Mesothelial cell of epicardium (in vitro differentiated cells): ENCODE measurements at regions not wholly inside any gene's neighbourhood (a gene's known extent, or its start where the extent isn't known, plus 50 kb on each side); places are given as distances from the start of the nearest gene placed in this dataset.

Experiments used
- DNase-seq, 2 experiments: peaks; one replicate each; pipeline ENCODE4 v3.0.0; 2021; ENCODE audit warnings: low spot score in 2 of 2; ENCODE audit not compliant: unreplicated experiment in 2 of 2
- H3K27ac Mint-ChIP-seq: 2 replicates; pipeline ENCODE4 v1.8.0; 2021; ENCODE audit warnings: mixed read lengths
- H3K27me3 Mint-ChIP-seq: 2 replicates; pipeline ENCODE4 v1.8.0; 2021; ENCODE audit warnings: low read depth, mixed read lengths
- H3K36me3 Mint-ChIP-seq: 2 replicates; pipeline ENCODE4 v1.8.0; 2021; ENCODE audit warnings: mixed read lengths
- H3K4me1 Mint-ChIP-seq: 2 replicates; pipeline ENCODE4 v1.8.0; 2021; ENCODE audit warnings: mixed read lengths
- H3K4me3 Mint-ChIP-seq: 2 replicates; pipeline ENCODE4 v1.8.0; 2021; ENCODE audit warnings: mild to moderate bottlenecking, moderate library complexity, mixed read lengths
- H3K9me3 Mint-ChIP-seq: 2 replicates; pipeline ENCODE4 v1.8.0; 2021; ENCODE audit warnings: mixed read lengths
- TF ChIP-seq, protein P1 (sequence below): fragments of 200-600 bp; sonication (generic); IDR thresholded peaks from one replicate; pipeline ENCODE4 v1.5.0; 2021; ENCODE audit warnings: antibody characterized with exemption; ENCODE audit not compliant: unreplicated experiment

DNA sequence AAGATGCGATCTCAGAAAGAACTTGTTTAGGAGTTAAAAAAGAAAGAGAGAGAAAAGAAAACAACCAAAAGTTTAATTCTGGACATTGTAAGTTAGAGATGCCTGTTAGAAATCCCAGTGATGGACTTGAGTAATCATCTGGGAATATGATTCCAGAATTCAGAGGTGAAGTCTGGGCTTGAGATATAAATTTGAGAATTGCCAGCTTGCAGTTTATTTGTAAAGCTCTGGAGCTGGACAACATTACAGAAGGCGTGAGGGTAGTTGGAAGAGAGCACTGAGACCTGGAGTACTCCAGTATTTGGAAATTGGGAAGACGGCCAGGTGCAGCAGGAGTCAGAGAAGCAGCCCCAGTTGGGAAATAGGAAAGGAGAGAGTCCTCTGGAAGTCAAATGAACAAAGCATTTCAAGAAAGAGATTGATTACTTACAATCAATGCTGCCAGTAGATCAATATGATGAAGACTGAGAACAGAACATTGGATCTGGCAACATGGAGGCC lies 128.8 kb upstream of the ARHGAP28 start:
- no peak for DNase-seq
- no peak overlapping the region for H3K4me3 Mint-ChIP-seq
- no peaks in the 10 kb centered on the region for H3K9me3 Mint-ChIP-seq
- H3K27me3 Mint-ChIP-seq, result no peaks in the 10 kb centered on the region
- TF ChIP-seq, protein P1, sequence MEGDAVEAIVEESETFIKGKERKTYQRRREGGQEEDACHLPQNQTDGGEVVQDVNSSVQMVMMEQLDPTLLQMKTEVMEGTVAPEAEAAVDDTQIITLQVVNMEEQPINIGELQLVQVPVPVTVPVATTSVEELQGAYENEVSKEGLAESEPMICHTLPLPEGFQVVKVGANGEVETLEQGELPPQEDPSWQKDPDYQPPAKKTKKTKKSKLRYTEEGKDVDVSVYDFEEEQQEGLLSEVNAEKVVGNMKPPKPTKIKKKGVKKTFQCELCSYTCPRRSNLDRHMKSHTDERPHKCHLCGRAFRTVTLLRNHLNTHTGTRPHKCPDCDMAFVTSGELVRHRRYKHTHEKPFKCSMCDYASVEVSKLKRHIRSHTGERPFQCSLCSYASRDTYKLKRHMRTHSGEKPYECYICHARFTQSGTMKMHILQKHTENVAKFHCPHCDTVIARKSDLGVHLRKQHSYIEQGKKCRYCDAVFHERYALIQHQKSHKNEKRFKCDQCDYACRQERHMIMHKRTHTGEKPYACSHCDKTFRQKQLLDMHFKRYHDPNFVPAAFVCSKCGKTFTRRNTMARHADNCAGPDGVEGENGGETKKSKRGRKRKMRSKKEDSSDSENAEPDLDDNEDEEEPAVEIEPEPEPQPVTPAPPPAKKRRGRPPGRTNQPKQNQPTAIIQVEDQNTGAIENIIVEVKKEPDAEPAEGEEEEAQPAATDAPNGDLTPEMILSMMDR, result no peak
- H3K4me1 Mint-ChIP-seq, result peaks cover 18% of the 10 kb centered on the region
- no peak overlapping the region for H3K27ac Mint-ChIP-seq
- no peaks in the 10 kb centered on the region for H3K36me3 Mint-ChIP-seq

DNA sequence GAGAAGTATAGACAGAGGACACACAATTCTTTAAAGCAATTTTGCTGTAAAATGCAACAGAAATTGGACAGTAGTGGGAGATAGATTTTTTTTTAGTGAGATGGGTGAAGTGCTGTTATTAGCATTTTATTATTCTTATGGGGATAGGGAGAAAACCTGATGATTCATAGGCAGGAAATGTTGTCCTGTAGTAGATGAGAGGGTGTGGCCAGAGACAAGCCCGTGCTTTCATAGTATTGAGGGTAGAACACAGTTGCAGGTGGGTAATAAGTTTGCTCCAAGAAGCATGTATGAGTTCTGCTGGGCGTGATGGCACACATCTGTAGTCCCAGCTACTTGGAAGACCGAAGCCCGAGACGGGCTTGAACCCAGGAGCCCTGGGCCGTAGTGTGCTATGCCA lies 128.3 kb upstream of the ARHGAP28 start:
- Mint-ChIP-seq H3K27me3 (no peaks in the 10 kb centered on the region), H3K27ac (no peak overlapping the region), H3K4me3 (no peak overlapping the region), H3K36me3 (no peaks in the 10 kb centered on the region), H3K4me1 (peaks cover 22% of the 10 kb centered on the region), H3K9me3 (no peaks in the 10 kb centered on the region)
- TF ChIP-seq, protein P1, result no peak
- no peak for DNase-seq

DNA sequence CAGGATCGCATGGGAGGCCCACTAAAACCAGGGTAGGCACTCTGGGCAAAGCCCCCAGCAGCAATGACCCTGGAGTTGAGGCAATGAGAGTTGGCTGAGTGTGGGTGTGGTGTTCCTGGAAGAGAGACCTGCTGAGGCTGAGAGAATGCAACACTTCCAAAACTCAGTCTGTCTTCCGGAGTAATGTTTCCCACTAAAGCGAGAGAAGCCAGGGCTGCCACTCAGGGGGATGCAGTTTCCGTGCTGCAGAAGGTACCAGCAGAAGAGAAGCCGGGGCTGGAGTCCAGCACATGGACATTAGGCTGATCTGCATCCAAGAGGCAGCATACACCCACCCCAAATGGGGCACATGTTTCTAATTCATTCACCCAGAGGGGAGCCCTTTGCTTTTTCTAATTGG lies 127.2 kb upstream of the ARHGAP28 start:
- H3K27me3 Mint-ChIP-seq, result no peaks in the 10 kb centered on the region
- TF ChIP-seq, protein P1, result no peak
- no peak overlapping the region for H3K4me3 Mint-ChIP-seq
- no peaks in the 10 kb centered on the region for H3K36me3 Mint-ChIP-seq
- no peak overlapping the region for H3K27ac Mint-ChIP-seq
- H3K9me3 Mint-ChIP-seq, result no peaks in the 10 kb centered on the region
- H3K4me1 Mint-ChIP-seq, result peaks cover 28% of the 10 kb centered on the region
- DNase-seq, result no peak

DNA sequence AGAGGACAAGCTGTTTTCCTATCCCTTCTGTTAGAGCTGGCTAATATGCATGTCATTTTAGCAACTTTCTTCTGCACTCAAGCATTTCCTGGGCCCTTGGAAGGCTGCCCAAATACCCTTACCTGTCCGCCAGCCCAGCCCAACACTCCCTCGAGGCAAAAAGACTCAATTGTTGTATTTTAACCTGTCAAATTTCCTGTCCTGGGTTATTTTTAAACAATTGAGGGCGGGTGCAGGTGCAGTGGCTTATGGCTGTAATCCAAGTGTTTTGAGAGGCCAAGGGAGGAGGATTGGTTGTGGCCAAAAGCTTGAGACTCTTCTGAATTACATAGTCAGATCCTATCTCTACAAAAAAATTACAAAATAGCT lies 125.0 kb upstream of the ARHGAP28 start:
- H3K9me3 Mint-ChIP-seq, result peaks cover 16% of the 10 kb centered on the region
- TF ChIP-seq, protein P1, result no peak
- no peak overlapping the region for H3K27ac Mint-ChIP-seq
- H3K4me3 Mint-ChIP-seq, result no peak overlapping the region
- no peaks in the 10 kb centered on the region for H3K27me3 Mint-ChIP-seq
- peaks cover 33% of the 10 kb centered on the region for H3K4me1 Mint-ChIP-seq
- DNase-seq, result no peak
- no peaks in the 10 kb centered on the region for H3K36me3 Mint-ChIP-seq

DNA sequence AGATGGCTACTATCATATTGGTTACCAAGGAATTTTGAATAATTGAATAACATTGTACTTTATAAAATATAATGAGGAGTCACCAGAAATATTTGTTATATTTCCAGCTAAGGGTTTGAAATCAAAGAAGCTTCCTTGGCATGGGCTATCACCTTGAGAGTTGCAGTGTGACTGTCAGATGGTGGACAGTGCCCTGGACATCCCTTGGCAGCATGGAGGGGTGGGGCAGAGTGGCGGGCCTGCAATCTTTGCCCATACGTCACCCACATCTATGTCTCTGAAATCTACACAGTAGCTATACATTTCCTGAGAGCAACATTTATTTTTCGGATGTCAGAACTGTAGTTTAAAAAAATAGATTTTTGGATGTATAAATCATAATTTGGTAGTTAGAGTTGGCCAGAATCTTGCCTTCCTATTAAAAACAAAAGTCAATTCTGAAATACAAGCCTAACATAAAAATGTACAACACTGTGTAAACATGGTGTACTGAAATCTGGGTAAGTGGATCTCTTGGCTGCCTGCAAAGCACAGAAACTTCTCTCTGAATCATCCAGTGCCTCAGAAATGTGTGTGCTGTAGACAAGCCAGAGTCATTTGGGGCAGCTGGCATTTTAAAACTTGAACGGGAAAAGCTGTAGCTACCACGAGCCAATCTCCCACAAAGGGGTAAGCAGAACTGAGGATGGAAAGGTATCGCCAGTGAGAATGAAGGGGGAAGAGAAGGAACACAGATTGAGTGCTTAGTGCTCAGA lies 124.2 kb upstream of the ARHGAP28 start:
- DNase-seq, result no peak
- Mint-ChIP-seq H3K36me3 (no peaks in the 10 kb centered on the region), H3K4me1 (peaks cover 39% of the 10 kb centered on the region), H3K27ac (no peak overlapping the region), H3K4me3 (no peak overlapping the region), H3K27me3 (no peaks in the 10 kb centered on the region), H3K9me3 (peaks cover 16% of the 10 kb centered on the region)
- TF ChIP-seq, protein P1, result no peak
